ENCODE measurements at regions not wholly inside any gene's neighbourhood (a gene's known extent, or its start where the extent isn't known, plus 50 kb on each side); places are given as distances from the start of the nearest gene placed in this dataset.

DNA sequence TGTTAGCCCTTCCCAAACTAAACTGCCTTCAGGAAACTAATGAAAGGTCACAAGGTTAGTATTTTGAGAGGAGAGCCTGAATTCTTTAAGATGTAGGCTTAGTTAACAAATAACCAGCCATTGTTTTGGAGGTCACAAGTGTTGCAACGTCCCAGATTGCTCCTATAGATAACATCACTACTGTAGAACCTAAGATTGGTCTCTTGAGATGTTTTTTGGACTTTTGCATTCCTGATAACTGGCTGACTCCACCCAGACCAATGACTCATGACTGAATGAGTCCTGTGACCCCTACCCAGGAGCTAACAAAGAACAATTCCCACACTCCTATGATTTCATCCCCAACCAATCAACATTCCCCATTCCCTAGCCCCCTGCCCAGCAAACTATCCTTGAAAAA lies 178.8 kb downstream of the SCP2D1 start:
- Histone ChIP-seq H3K4me3 (ENCODE audit: low read length) (no peak overlapping the region), H3K27ac (ENCODE audit: low read length) (no peak overlapping the region), H3K9ac (ENCODE audit: low read length) (no peak overlapping the region), H3K9me3 (ENCODE audit: low read length) (no peaks in the 10 kb centered on the region), H3K4me2 (ENCODE audit: low read length) (no peak overlapping the region), H3K9me2 (ENCODE audit: insufficient read depth, low read length) (no peaks in the 10 kb centered on the region), H3F3A (ENCODE audit: insufficient read depth, low read length, poor library complexity, severe bottlenecking) (no peaks in the 10 kb centered on the region), H3K27me3 (ENCODE audit: insufficient read depth, low read depth, low read length) (no peaks in the 10 kb centered on the region), H2AFZ (ENCODE audit: low read depth, low read length) (no peak overlapping the region), H3K79me2 (replicated peaks; ENCODE audit: insufficient read depth, low read length) (no peaks in the 10 kb centered on the region), H3K36me3 (ENCODE audit: insufficient read depth, low read length) (no peaks in the 10 kb centered on the region), H4K20me1 (ENCODE audit: insufficient read depth) (no peaks in the 10 kb centered on the region)
- TF ChIP-seq TAF1 (IDR thresholded peaks at IDR 0.05; ENCODE audit: low read depth) (no peak), EZH2 (IDR thresholded peaks at IDR 0.05; ENCODE audit: borderline replicate concordance, insufficient read depth, low read length, poor library complexity, severe bottlenecking) (no peak), SMC3 (conservative IDR thresholded peaks at IDR 0.05; ENCODE audit: poor library complexity) (no peak), RAD21 (conservative IDR thresholded peaks at IDR 0.05) (no peak), EP300 (conservative IDR thresholded peaks at IDR 0.05; ENCODE audit: poor library complexity, severe bottlenecking) (no peak), MXI1 (conservative IDR thresholded peaks at IDR 0.05; ENCODE audit: poor library complexity, severe bottlenecking) (no peak), POLR2AphosphoS5 (IDR thresholded peaks at IDR 0.05) (no peak)
- TF ChIP-seq, protein P1, sequence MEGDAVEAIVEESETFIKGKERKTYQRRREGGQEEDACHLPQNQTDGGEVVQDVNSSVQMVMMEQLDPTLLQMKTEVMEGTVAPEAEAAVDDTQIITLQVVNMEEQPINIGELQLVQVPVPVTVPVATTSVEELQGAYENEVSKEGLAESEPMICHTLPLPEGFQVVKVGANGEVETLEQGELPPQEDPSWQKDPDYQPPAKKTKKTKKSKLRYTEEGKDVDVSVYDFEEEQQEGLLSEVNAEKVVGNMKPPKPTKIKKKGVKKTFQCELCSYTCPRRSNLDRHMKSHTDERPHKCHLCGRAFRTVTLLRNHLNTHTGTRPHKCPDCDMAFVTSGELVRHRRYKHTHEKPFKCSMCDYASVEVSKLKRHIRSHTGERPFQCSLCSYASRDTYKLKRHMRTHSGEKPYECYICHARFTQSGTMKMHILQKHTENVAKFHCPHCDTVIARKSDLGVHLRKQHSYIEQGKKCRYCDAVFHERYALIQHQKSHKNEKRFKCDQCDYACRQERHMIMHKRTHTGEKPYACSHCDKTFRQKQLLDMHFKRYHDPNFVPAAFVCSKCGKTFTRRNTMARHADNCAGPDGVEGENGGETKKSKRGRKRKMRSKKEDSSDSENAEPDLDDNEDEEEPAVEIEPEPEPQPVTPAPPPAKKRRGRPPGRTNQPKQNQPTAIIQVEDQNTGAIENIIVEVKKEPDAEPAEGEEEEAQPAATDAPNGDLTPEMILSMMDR (IDR thresholded peaks at IDR 0.05; ENCODE audit: poor library complexity, severe bottlenecking): no peak
- TF ChIP-seq, protein P2, sequence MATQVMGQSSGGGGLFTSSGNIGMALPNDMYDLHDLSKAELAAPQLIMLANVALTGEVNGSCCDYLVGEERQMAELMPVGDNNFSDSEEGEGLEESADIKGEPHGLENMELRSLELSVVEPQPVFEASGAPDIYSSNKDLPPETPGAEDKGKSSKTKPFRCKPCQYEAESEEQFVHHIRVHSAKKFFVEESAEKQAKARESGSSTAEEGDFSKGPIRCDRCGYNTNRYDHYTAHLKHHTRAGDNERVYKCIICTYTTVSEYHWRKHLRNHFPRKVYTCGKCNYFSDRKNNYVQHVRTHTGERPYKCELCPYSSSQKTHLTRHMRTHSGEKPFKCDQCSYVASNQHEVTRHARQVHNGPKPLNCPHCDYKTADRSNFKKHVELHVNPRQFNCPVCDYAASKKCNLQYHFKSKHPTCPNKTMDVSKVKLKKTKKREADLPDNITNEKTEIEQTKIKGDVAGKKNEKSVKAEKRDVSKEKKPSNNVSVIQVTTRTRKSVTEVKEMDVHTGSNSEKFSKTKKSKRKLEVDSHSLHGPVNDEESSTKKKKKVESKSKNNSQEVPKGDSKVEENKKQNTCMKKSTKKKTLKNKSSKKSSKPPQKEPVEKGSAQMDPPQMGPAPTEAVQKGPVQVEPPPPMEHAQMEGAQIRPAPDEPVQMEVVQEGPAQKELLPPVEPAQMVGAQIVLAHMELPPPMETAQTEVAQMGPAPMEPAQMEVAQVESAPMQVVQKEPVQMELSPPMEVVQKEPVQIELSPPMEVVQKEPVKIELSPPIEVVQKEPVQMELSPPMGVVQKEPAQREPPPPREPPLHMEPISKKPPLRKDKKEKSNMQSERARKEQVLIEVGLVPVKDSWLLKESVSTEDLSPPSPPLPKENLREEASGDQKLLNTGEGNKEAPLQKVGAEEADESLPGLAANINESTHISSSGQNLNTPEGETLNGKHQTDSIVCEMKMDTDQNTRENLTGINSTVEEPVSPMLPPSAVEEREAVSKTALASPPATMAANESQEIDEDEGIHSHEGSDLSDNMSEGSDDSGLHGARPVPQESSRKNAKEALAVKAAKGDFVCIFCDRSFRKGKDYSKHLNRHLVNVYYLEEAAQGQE (IDR thresholded peaks at IDR 0.05; ENCODE audit: borderline replicate concordance): no peak

DNA sequence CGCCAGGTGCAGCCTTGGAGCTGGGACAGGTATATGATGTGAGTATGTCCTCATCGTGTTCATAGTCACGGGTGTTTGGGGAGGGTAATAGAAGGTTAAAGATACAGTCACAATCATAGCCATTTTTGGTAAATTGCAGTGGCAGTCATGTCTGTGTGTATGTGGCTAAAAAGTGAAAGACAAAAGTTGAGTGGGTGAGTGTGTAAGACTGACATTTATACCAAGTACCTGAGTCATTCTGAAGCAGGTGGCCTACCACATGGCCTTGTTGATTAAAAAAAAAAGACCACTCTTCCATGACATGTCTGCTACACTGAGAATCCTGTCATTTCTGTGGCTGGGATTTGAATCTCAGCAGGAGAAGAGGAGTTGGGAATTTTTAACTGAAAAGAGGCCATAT lies 181.9 kb downstream of the SCP2D1 start:
- H3K36me3 ChIP-seq (ENCODE audit: insufficient read depth, low read length): no peaks in the 10 kb centered on the region
- no peaks in the 10 kb centered on the region for H3F3A ChIP-seq (ENCODE audit: insufficient read depth, low read length, poor library complexity, severe bottlenecking)
- no peak overlapping the region for H3K4me3 ChIP-seq (ENCODE audit: low read length)
- no peaks in the 10 kb centered on the region for H3K9me3 ChIP-seq (ENCODE audit: low read length)
- no peak overlapping the region for H3K4me2 ChIP-seq (ENCODE audit: low read length)
- no peaks in the 10 kb centered on the region for H3K79me2 ChIP-seq (replicated peaks; ENCODE audit: insufficient read depth, low read length)
- H3K27me3 ChIP-seq (ENCODE audit: insufficient read depth, low read depth, low read length): no peaks in the 10 kb centered on the region
- no peak overlapping the region for H2AFZ ChIP-seq (ENCODE audit: low read depth, low read length)
- H3K27ac ChIP-seq (ENCODE audit: low read length): no peak overlapping the region
- TF ChIP-seq EZH2 (IDR thresholded peaks at IDR 0.05; ENCODE audit: borderline replicate concordance, insufficient read depth, low read length, poor library complexity, severe bottlenecking) (no peak), TAF1 (IDR thresholded peaks at IDR 0.05; ENCODE audit: low read depth) (no peak), SMC3 (conservative IDR thresholded peaks at IDR 0.05; ENCODE audit: poor library complexity) (no peak)
- H3K9me2 ChIP-seq (ENCODE audit: insufficient read depth, low read length): no peaks in the 10 kb centered on the region
- H3K9ac ChIP-seq (ENCODE audit: low read length): no peak overlapping the region
- H4K20me1 ChIP-seq (ENCODE audit: insufficient read depth): no peaks in the 10 kb centered on the region

DNA sequence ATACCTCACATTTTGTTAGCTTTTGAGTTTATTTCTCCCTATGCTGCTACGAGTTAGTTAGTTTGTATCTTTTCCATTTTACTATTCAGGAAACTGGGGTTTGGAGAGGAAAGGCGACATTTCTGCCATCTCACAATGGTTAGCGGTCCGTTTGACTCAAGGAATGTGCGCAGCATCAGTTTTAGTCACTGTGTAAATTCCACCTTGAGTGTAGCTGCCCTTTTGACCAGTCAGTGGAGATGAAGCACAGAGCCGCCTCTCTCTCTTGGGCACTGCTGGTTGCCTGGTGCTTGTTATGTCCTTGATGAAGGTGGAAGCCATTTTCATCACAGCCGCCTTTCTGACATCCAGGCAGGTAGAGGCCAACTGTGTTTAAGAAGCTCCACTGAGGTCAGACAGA lies 185.5 kb downstream of the SCP2D1 start:
- Histone ChIP-seq H3K79me2 (replicated peaks; ENCODE audit: insufficient read depth, low read length) (no peaks in the 10 kb centered on the region), H3K9me3 (ENCODE audit: low read length) (no peaks in the 10 kb centered on the region), H3K9me2 (ENCODE audit: insufficient read depth, low read length) (no peaks in the 10 kb centered on the region), H3K4me2 (ENCODE audit: low read length) (no peak overlapping the region), H3K9ac (ENCODE audit: low read length) (no peak overlapping the region), H3K36me3 (ENCODE audit: insufficient read depth, low read length) (no peaks in the 10 kb centered on the region), H3K4me3 (ENCODE audit: low read length) (no peak overlapping the region), H3K27ac (ENCODE audit: low read length) (no peak overlapping the region), H4K20me1 (ENCODE audit: insufficient read depth) (no peaks in the 10 kb centered on the region), H3K27me3 (ENCODE audit: insufficient read depth, low read depth, low read length) (no peaks in the 10 kb centered on the region), H2AFZ (ENCODE audit: low read depth, low read length) (no peak overlapping the region), H3F3A (ENCODE audit: insufficient read depth, low read length, poor library complexity, severe bottlenecking) (no peaks in the 10 kb centered on the region)
- TF ChIP-seq MXI1 (conservative IDR thresholded peaks at IDR 0.05; ENCODE audit: poor library complexity, severe bottlenecking) (no peak), EZH2 (IDR thresholded peaks at IDR 0.05; ENCODE audit: borderline replicate concordance, insufficient read depth, low read length, poor library complexity, severe bottlenecking) (no peak)
- TF ChIP-seq, protein P2 (IDR thresholded peaks at IDR 0.05; ENCODE audit: borderline replicate concordance): no peak

Measured in neural cell (in vitro differentiated cells).